H1 (cell line): ENCODE measurements at regions not wholly inside any gene's neighbourhood (a gene's known extent, or its start where the extent isn't known, plus 50 kb on each side); places are given as distances from the start of the nearest gene placed in this dataset.

Source experiments
- CTCF ChIA-PET: fragments of 300-600 bp; sonication (Branson Sonifier 250); formaldehyde crosslinking; loops from one replicate; lab custom pipeline; 2021; ENCODE audit not compliant: partially characterized antibody; lab: Charles Lee
- POLR2A ChIA-PET: fragments of 300-600 bp; sonication (Branson Sonifier 250); formaldehyde crosslinking; loops from one replicate; lab custom pipeline; 2021; ENCODE audit warnings: inconsistent platforms; ENCODE audit not compliant: partially characterized antibody; lab: Charles Lee
- DNase-seq, 2 experiments: peaks; one replicate each; pipeline versions ENCODE4 v3.0.0 to v3.0.0-alpha.2; 2010 to 2022; ENCODE audit warnings: low spot score in 2 of 2, low read depth in 1 of 2, mixed read lengths in 1 of 2
- FAIRE-seq: peaks from 2 replicates; lab custom pipeline; 2011; peaks lifted over from hg19 to GRCh38; lab: Jason Lieb, UNC
- H2AFZ ChIP-seq: 2 replicates; pipeline ENCODE4 v1.8.1; 2012; ENCODE audit warnings: low read length, inconsistent platforms
- H2AK5ac ChIP-seq: 2 replicates; pipeline ENCODE4 v1.6.1; 2013; ENCODE audit warnings: low read depth, low read length
- H2BK120ac ChIP-seq: replicated peaks from 2 replicates; pipeline ENCODE3; 2013; ENCODE audit warnings: low read depth, low read length, inconsistent platforms
- H2BK12ac ChIP-seq: 2 replicates; pipeline ENCODE4 v1.6.1; 2013; ENCODE audit warnings: low read depth, low read length
- H2BK15ac ChIP-seq: 2 replicates; pipeline ENCODE4 v1.6.1; 2013; ENCODE audit warnings: low read length
- H2BK20ac ChIP-seq: 2 replicates; pipeline ENCODE4 v1.6.1; 2013; ENCODE audit warnings: low read length
- H2BK5ac ChIP-seq: 2 replicates; pipeline ENCODE4 v1.6.1; 2013; ENCODE audit warnings: low read depth, low read length
- H3K14ac ChIP-seq: 2 replicates; pipeline ENCODE4 v1.6.1; 2013; ENCODE audit warnings: inconsistent platforms; ENCODE audit not compliant: insufficient read length
- H3K18ac ChIP-seq: 2 replicates; pipeline ENCODE4 v1.6.1; 2013; ENCODE audit warnings: low read length; ENCODE audit errors: extremely low read depth
- H3K23ac ChIP-seq: 2 replicates; pipeline ENCODE4 v1.6.1; 2013; ENCODE audit warnings: inconsistent platforms; ENCODE audit not compliant: insufficient read length
- H3K23me2 ChIP-seq: 2 replicates; pipeline ENCODE4 v1.6.1; 2013; ENCODE audit warnings: low read depth, low read length
- H3K27ac ChIP-seq: 2 replicates; pipeline ENCODE4 v1.6.1; 2011; ENCODE audit warnings: low read depth, low read length, inconsistent platforms
- H3K27me3 ChIP-seq, 4 experiments: replicated peaks in 1 of 4; 1 replicate in 1 of 4; 2 replicates in 3 of 4; pipeline versions ENCODE4 v1.6.1 to v1.8.1; 2011 to 2013; ENCODE audit warnings: low read length in 3 of 4, mild to moderate bottlenecking in 3 of 4, inconsistent platforms in 2 of 4, mixed read lengths in 2 of 4, moderate library complexity in 1 of 4; ENCODE audit not compliant: control insufficient read depth in 3 of 4, insufficient read depth in 3 of 4; ENCODE audit errors: extremely low read depth in 1 of 4
- H3K36me3 ChIP-seq, 4 experiments: 2 replicates each; pipeline versions ENCODE4 v1.6.1 to v1.8.1; 2011 to 2013; ENCODE audit warnings: mild to moderate bottlenecking in 4 of 4, low read length in 3 of 4, moderate library complexity in 2 of 4, control low read depth in 1 of 4, inconsistent platforms in 1 of 4; ENCODE audit not compliant: insufficient read depth in 4 of 4, control insufficient read depth in 2 of 4
- H3K4ac ChIP-seq: replicated peaks from 2 replicates; pipeline ENCODE3; 2013; ENCODE audit warnings: low read length, low read depth, mixed read lengths, inconsistent platforms; ENCODE audit not compliant: insufficient read length
- H3K4me1 ChIP-seq, 4 experiments: replicated peaks in 1 of 4; 1 replicate in 1 of 4; 2 replicates in 3 of 4; pipeline versions ENCODE4 v1.6.1 to v1.8.1; 2011 to 2013; ENCODE audit warnings: low read length in 3 of 4, inconsistent platforms in 2 of 4, mixed read lengths in 1 of 4; ENCODE audit not compliant: insufficient read depth in 4 of 4, control insufficient read depth in 3 of 4
- H3K4me2 ChIP-seq, 2 experiments: 2 replicates each; pipeline versions ENCODE4 v1.6.1 to v1.8.1; 2011 to 2013; ENCODE audit warnings: low read depth in 2 of 2, low read length in 2 of 2, control low read depth in 1 of 2, inconsistent platforms in 1 of 2, mild to moderate bottlenecking in 1 of 2; ENCODE audit not compliant: insufficient read depth in 1 of 2
- H3K4me3 ChIP-seq, 4 experiments: fragments of 200-600, 300-600 bp in 1 of 4; sonication (generic), shearing (Covaris generic), sonication (Bioruptor Twin) in 1 of 4; 2 replicates each; pipeline versions ENCODE4 v1.5.1 to v1.8.1; 2011 to 2016; ENCODE audit warnings: low read length in 4 of 4, low read depth in 3 of 4, control low read depth in 2 of 4, inconsistent platforms in 2 of 4, mild to moderate bottlenecking in 2 of 4, mixed read lengths in 1 of 4, moderate library complexity in 1 of 4; ENCODE audit not compliant: insufficient read depth in 2 of 4; ENCODE audit errors: extremely low read depth in 1 of 4
- H3K56ac ChIP-seq: replicated peaks from 2 replicates; pipeline ENCODE3; 2013; ENCODE audit warnings: low read depth, mild to moderate bottlenecking, mixed read lengths, low read length, inconsistent platforms; ENCODE audit not compliant: insufficient read length
- H3K79me1 ChIP-seq: 2 replicates; pipeline ENCODE4 v1.6.1; 2013; ENCODE audit warnings: low read depth, low read length, control low read depth
- H3K79me2 ChIP-seq, 2 experiments: 2 replicates each; pipeline versions ENCODE4 v1.6.1 to v1.8.1; 2012 to 2013; ENCODE audit warnings: low read length in 2 of 2, mild to moderate bottlenecking in 2 of 2, inconsistent platforms in 1 of 2; ENCODE audit not compliant: insufficient read depth in 2 of 2, control insufficient read depth in 1 of 2
- H3K9ac ChIP-seq, 4 experiments: replicated peaks in 1 of 4; 1 replicate in 1 of 4; 2 replicates in 3 of 4; pipeline versions ENCODE4 v1.6.1 to v1.8.1; 2011 to 2013; ENCODE audit warnings: low read depth in 3 of 4, low read length in 3 of 4, control low read depth in 2 of 4, mild to moderate bottlenecking in 2 of 4, moderate library complexity in 2 of 4, inconsistent platforms in 1 of 4; ENCODE audit errors: extremely low read depth in 1 of 4
- H3K9me3 ChIP-seq, 2 experiments: 2 replicates each; pipeline versions ENCODE4 v1.6.1 to v1.8.1; 2012 to 2013; ENCODE audit warnings: mild to moderate bottlenecking in 2 of 2, moderate library complexity in 2 of 2, control low read depth in 1 of 2, inconsistent platforms in 1 of 2, low read depth in 1 of 2, low read length in 1 of 2, mixed read lengths in 1 of 2; ENCODE audit not compliant: insufficient read depth in 2 of 2
- H4K20me1 ChIP-seq, 2 experiments: replicated peaks in 1 of 2; 2 replicates each; pipeline versions ENCODE3 to v1.8.1; 2011 to 2013; ENCODE audit warnings: inconsistent platforms in 2 of 2, low read length in 2 of 2, mild to moderate bottlenecking in 1 of 2; ENCODE audit not compliant: insufficient read depth in 2 of 2, control insufficient read depth in 1 of 2
- H4K5ac ChIP-seq: 2 replicates; pipeline ENCODE4 v1.6.1; 2013; ENCODE audit warnings: low read length, low read depth, mixed read lengths, inconsistent platforms; ENCODE audit not compliant: insufficient read length
- H4K8ac ChIP-seq: 2 replicates; pipeline ENCODE4 v1.8.0; 2013; ENCODE audit warnings: mild to moderate bottlenecking, moderate library complexity, low read length, inconsistent platforms; ENCODE audit not compliant: insufficient read depth; ENCODE audit errors: extremely low read depth
- H4K91ac ChIP-seq: replicated peaks from 2 replicates; pipeline ENCODE3; 2013; ENCODE audit warnings: low read length, mixed read lengths, inconsistent platforms; ENCODE audit not compliant: insufficient read length
- CBX8 ChIP-seq: fragments of 300-800, 300-1000 bp; sonication (generic); IDR thresholded peaks from 2 replicates; pipeline ENCODE4 v1.7.1; 2016; ENCODE audit warnings: low read depth, low read length, borderline replicate concordance
- CEBPB ChIP-seq: IDR thresholded peaks from 2 replicates; pipeline ENCODE4 v1.6.1; 2012; ENCODE audit warnings: low read depth, low read length
- CHD1 ChIP-seq: IDR thresholded peaks from 2 replicates; pipeline ENCODE4 v1.6.1; 2012; ENCODE audit warnings: low read depth, low read length, improper control_type of control experiment
- EGR1 ChIP-seq: IDR thresholded peaks from 2 replicates; pipeline ENCODE4 v1.6.1; 2011; ENCODE audit warnings: low read depth, low read length, borderline replicate concordance
- GTF2F1 ChIP-seq: IDR thresholded peaks from 2 replicates; pipeline ENCODE4 v1.6.1; 2012; ENCODE audit warnings: low read depth, low read length, improper control_type of control experiment, borderline replicate concordance
- KDM1A ChIP-seq: fragments of 200-600, 300-600 bp; sonication (generic); IDR thresholded peaks from 2 replicates; pipeline ENCODE4 v1.7.1; 2016; ENCODE audit warnings: mild to moderate bottlenecking, low read length, borderline replicate concordance
- POLR2A ChIP-seq, 2 experiments: IDR thresholded peaks; 1 replicate in 1 of 2; 2 replicates in 1 of 2; pipeline ENCODE4 v1.6.1; 2011; ENCODE audit warnings: low read depth in 2 of 2, low read length in 2 of 2, mild to moderate bottlenecking in 2 of 2; ENCODE audit errors: control extremely low read depth in 1 of 2
- SIN3A ChIP-seq, 2 experiments: IDR thresholded peaks in 1 of 2; conservative IDR thresholded peaks in 1 of 2; 2 replicates each; pipeline ENCODE4 v1.6.1; 2011 to 2012; ENCODE audit warnings: low read length in 2 of 2, improper control_type of control experiment in 1 of 2, low read depth in 1 of 2, mild to moderate bottlenecking in 1 of 2
- TCF12 ChIP-seq: IDR thresholded peaks from 2 replicates; pipeline ENCODE4 v1.6.1; 2011; ENCODE audit warnings: low read depth, mild to moderate bottlenecking, low read length
- WGBS, 2 experiments: shearing (Covaris generic) in 1 of 2; methylation state at CpG; one replicate each; pipeline versions ENCODE4 v1.1.6 to v1.1.7; 2013 to 2015; ENCODE audit warnings: low lambda C conversion rate in 2 of 2, mixed read lengths in 2 of 2, inconsistent platforms in 1 of 2, low coverage in 1 of 2, missing lambda C conversion rate in 1 of 2; ENCODE audit not compliant: insufficient replicate concordance in 2 of 2, insufficient coverage in 1 of 2, insufficient read length in 1 of 2; ENCODE audit errors: extremely low coverage in 1 of 2, missing lambda C conversion rate in 1 of 2; 5-methylcytosine and 5-hydroxymethylcytosine counted together

- CTCF ChIA-PET: interaction anchor here (0.8 kb wide), 1 partner anchor 44 kb away, joined by 3 read pairs; no protein-coding TSS in a partner anchor
- no peak for TF ChIP-seq EGR1
- TF ChIP-seq POLR2A (IDR thresholded peaks at IDR 0.05; ENCODE audit: control extremely low read depth in 1 of 2, low read depth in 2 of 2, low read length in 2 of 2): no peak
- TF ChIP-seq SIN3A (conservative IDR thresholded peaks at IDR 0.05 in 1 of 2, IDR thresholded peaks at IDR 0.05 in 1 of 2; ENCODE audit: low read depth in 1 of 2, low read length in 2 of 2): no peak
- no peak for TF ChIP-seq CEBPB
- no peak for TF ChIP-seq KDM1A
- no peak for TF ChIP-seq GTF2F1
- TF ChIP-seq CHD1: no peak
- no peak for TF ChIP-seq TCF12
- TF ChIP-seq CBX8: no peak
These were observed 260.5 kb downstream of the C1D start for GRCh38 chr2:67802291-67802690.

More at GRCh38 chr2:67802291-67802690, 260.5 kb downstream of the C1D start:
- Histone ChIP-seq H3K79me2 (no peaks in the 10 kb centered on the region), H2BK120ac (no peak overlapping the region), H4K91ac (no peak overlapping the region), H2BK5ac (no peak overlapping the region), H2BK12ac (no peak overlapping the region), H3K56ac (no peak overlapping the region), H3K36me3 (no peaks in the 10 kb centered on the region), H3K27ac (no peak overlapping the region), H3K23me2 (no peaks in the 10 kb centered on the region), H3K4me1 (peaks cover 0 to 4% (median 0%) of the 10 kb centered on the region in 4 experiments; a peak in 1 of 7 replicates), H2BK20ac (no peak overlapping the region), H4K5ac (no peak overlapping the region), H3K27me3 (no peaks in the 10 kb centered on the region), H3K4ac (no peak overlapping the region), H3K23ac (no peak overlapping the region), H2AFZ (no peak overlapping the region), H2AK5ac (no peak overlapping the region), H3K4me3 (no peak overlapping the region), H4K8ac (no peak overlapping the region), H2BK15ac (no peak overlapping the region), H3K9ac (no peak overlapping the region), H3K4me2 (no peak overlapping the region), H3K79me1 (no peaks in the 10 kb centered on the region), H3K9me3 (no peaks in the 10 kb centered on the region), H3K18ac (no peak overlapping the region), H4K20me1 (no peaks in the 10 kb centered on the region), H3K14ac (no peak overlapping the region)
- POLR2A ChIA-PET: no interaction called here
- whole genome bisulfite sequencing, 2 experiments: 70% methylated on average over 2 of the region's 2 CpGs; no CpG with 5 or more reads in 1 of the 2 experiments
- FAIRE-seq (no peak), DNase-seq (no peak)
